Endothelial cell of umbilical vein (primary cell): ENCODE measurements at regions not wholly inside any gene's neighbourhood (a gene's known extent, or its start where the extent isn't known, plus 50 kb on each side); places are given as distances from the start of the nearest gene placed in this dataset.

Experiments
- BruUV-seq: library from RNA; stranded (reverse); fragments of 400-500 nt; replicated peaks from 2 replicates; lab custom pipeline; 2021; lab: Mats Ljungman, UMichigan
- CTCF ChIA-PET: fragments of 300-600, 350-600 bp; sonication (Branson Sonifier 250); formaldehyde crosslinking; loops from one replicate; lab custom pipeline; 2021; ENCODE audit warnings: antibody characterized with exemption, inconsistent platforms; lab: Charles Lee
- POLR2A ChIA-PET: fragments of 300-600, 350-600 bp; sonication (Branson Sonifier 250); formaldehyde crosslinking; loops from one replicate; lab custom pipeline; 2021; ENCODE audit warnings: antibody characterized with exemption, inconsistent platforms; lab: Charles Lee
- DNase-seq: peaks from one replicate; pipeline ENCODE4 v3.0.0-alpha.2; 2011; ENCODE audit warnings: low read depth, low spot score
- FAIRE-seq: peaks from 2 replicates; lab custom pipeline; 2011; peaks lifted over from hg19 to GRCh38; lab: Jason Lieb, UNC
- H2AFZ ChIP-seq: 2 replicates; pipeline ENCODE4 v1.6.0; 2012; ENCODE audit warnings: low read depth, low read length, control low read depth, inconsistent platforms
- H3K27ac ChIP-seq: 2 replicates; pipeline ENCODE4 v1.5.1; 2011; ENCODE audit warnings: low read depth, mild to moderate bottlenecking, control low read depth, low read length, moderate library complexity; ENCODE audit not compliant: insufficient read depth
- H3K27me3 ChIP-seq, 2 experiments: 2 replicates each; pipeline versions ENCODE4 v1.6.0 to v1.6.1; 2011; ENCODE audit warnings: low read length in 2 of 2, mixed read lengths in 1 of 2; ENCODE audit not compliant: control insufficient read depth in 2 of 2, insufficient read depth in 2 of 2
- H3K36me3 ChIP-seq, 2 experiments: 2 replicates in 1 of 2; 3 replicates in 1 of 2; pipeline ENCODE4 v1.5.1; 2011; ENCODE audit warnings: low read length in 2 of 2, mild to moderate bottlenecking in 1 of 2, moderate library complexity in 1 of 2; ENCODE audit not compliant: control insufficient read depth in 2 of 2, insufficient read depth in 2 of 2; ENCODE audit errors: extremely low read depth in 1 of 2
- H3K4me1 ChIP-seq: 3 replicates; pipeline ENCODE4 v1.5.1; 2011; ENCODE audit warnings: mild to moderate bottlenecking, low read length; ENCODE audit not compliant: control insufficient read depth, insufficient read depth; ENCODE audit errors: extremely low read depth
- H3K4me2 ChIP-seq: 2 replicates; pipeline ENCODE4 v1.6.1; 2011; ENCODE audit warnings: low read length, control low read depth, mixed read lengths; ENCODE audit not compliant: insufficient read depth
- H3K4me3 ChIP-seq, 3 experiments: fragments of 200-600 bp in 1 of 3; sonication (generic), shearing (Covaris generic) in 1 of 3; replicated peaks in 1 of 3; 2 replicates each; pipeline ENCODE4 v1.5.1; 2011 to 2016; ENCODE audit warnings: control low read depth in 3 of 3, low read length in 3 of 3, mild to moderate bottlenecking in 2 of 3, inconsistent platforms in 1 of 3, low read depth in 1 of 3, moderate library complexity in 1 of 3; ENCODE audit not compliant: insufficient read depth in 1 of 3
- H3K79me2 ChIP-seq: 2 replicates; pipeline ENCODE4 v1.6.0; 2012; ENCODE audit warnings: low read length, inconsistent platforms; ENCODE audit not compliant: control insufficient read depth, insufficient read depth
- H3K9ac ChIP-seq: replicated peaks from 2 replicates; pipeline ENCODE3; 2011; ENCODE audit warnings: low read length, control low read depth; ENCODE audit not compliant: insufficient read depth; ENCODE audit errors: extremely low read depth
- H3K9me1 ChIP-seq: replicated peaks from 3 replicates; pipeline ENCODE4 v1.6.0; 2011; ENCODE audit warnings: mild to moderate bottlenecking, low read length; ENCODE audit not compliant: control insufficient read depth, insufficient read depth; ENCODE audit errors: extremely low read depth
- H3K9me3 ChIP-seq: replicated peaks from 2 replicates; pipeline ENCODE4 v1.5.1; 2012; ENCODE audit warnings: low read length, inconsistent platforms; ENCODE audit not compliant: control insufficient read depth, insufficient read depth
- H4K20me1 ChIP-seq: replicated peaks from 2 replicates; pipeline ENCODE3; 2011; ENCODE audit warnings: mild to moderate bottlenecking, low read length; ENCODE audit not compliant: control insufficient read depth, insufficient read depth; ENCODE audit errors: extremely low read depth
- CTCF ChIP-seq, 2 donors: IDR thresholded peaks; 1 replicate in 1 of 2; 2 replicates in 1 of 2; pipeline ENCODE4 v1.5.1; 2011; ENCODE audit warnings: low read length in 2 of 2, mild to moderate bottlenecking in 2 of 2, moderate library complexity in 2 of 2, control low read depth in 1 of 2, inconsistent platforms in 1 of 2, low read depth in 1 of 2; ENCODE audit not compliant: insufficient read depth in 1 of 2; ENCODE audit errors: extremely low read depth in 1 of 2
- EZH2 ChIP-seq: IDR thresholded peaks from 2 replicates; pipeline ENCODE4 v1.6.1; 2012; ENCODE audit warnings: borderline replicate concordance, low read depth, mild to moderate bottlenecking, moderate library complexity, low read length, inconsistent platforms; ENCODE audit not compliant: severe bottlenecking
- GATA2 ChIP-seq: IDR thresholded peaks from 2 replicates; pipeline ENCODE4 v1.7.0; 2011; ENCODE audit warnings: low read depth, mild to moderate bottlenecking, moderate library complexity, mixed read lengths, low read length; ENCODE audit not compliant: insufficient read length, insufficient read depth
- JUN ChIP-seq: IDR thresholded peaks from 2 replicates; pipeline ENCODE4 v1.6.1; 2011; ENCODE audit warnings: borderline replicate concordance, low read depth; ENCODE audit not compliant: insufficient read length, insufficient read depth
- MAX ChIP-seq: IDR thresholded peaks from 2 replicates; pipeline ENCODE4 v1.6.1; 2011; ENCODE audit not compliant: insufficient read depth, insufficient read length
- POLR2AphosphoS5 ChIP-seq: IDR thresholded peaks from 2 replicates; pipeline ENCODE4 v1.6.1; 2012; ENCODE audit warnings: low read depth, mild to moderate bottlenecking, control low read depth, low read length, moderate library complexity; ENCODE audit not compliant: insufficient read depth
- dilution Hi-C: fragments of 300-500 bp; cut with MboI; formaldehyde crosslinking; loops from one replicate; pipeline ENCODE4 v1.15.0; 2019; ENCODE audit warnings: low sequenced_read_pairs; ENCODE audit not compliant: extremely low pct_ligation_motif_present
- intact Hi-C: fragments of 100-400 bp; cut with micrococcal nuclease; formaldehyde crosslinking; loops from one replicate; pipeline ENCODE4 v1.10.0; 2022

- ChIA-PET CTCF (no interaction called here), POLR2A (no interaction called here)
- Histone ChIP-seq H3K4me3 (no peak overlapping the region), H4K20me1 (no peaks in the 10 kb centered on the region), H2AFZ (no peak overlapping the region), H3K36me3 (no peaks in the 10 kb centered on the region), H3K27ac (no peak overlapping the region), H3K4me2 (no peak overlapping the region), H3K9me1 (no peaks in the 10 kb centered on the region), H3K4me1 (peaks cover 20% of the 10 kb centered on the region), H3K79me2 (no peaks in the 10 kb centered on the region), H3K9me3 (no peaks in the 10 kb centered on the region), H3K9ac (no peak overlapping the region), H3K27me3 (no peaks in the 10 kb centered on the region)
- dilution Hi-C loops = no loop called here
- no TSS peak for BruUV-seq
- no peak for FAIRE-seq
- DNase-seq = no peak
- TF ChIP-seq CTCF (IDR thresholded peaks at IDR 0.05; ENCODE audit: extremely low read depth in 1 of 2, insufficient read depth in 1 of 2, low read depth in 1 of 2, low read length in 2 of 2) = no peak
- TF ChIP-seq POLR2AphosphoS5 = no peak
- TF ChIP-seq MAX = no peak
- no peak for TF ChIP-seq JUN
- no peak for TF ChIP-seq GATA2
- TF ChIP-seq EZH2 = no peak
- intact Hi-C loops = no loop called here
Observed at GRCh38 chr18:22285361-22286140, 116.2 kb downstream of the GATA6 start.
